Spleen (tissue), 7 donors: ENCODE measurements at regions not wholly inside any gene's neighbourhood (a gene's known extent, or its start where the extent isn't known, plus 50 kb on each side); places are given as distances from the start of the nearest gene placed in this dataset.

Source experiments
- POLR2A ChIP-seq, 3 donors: fragments of 450-650 bp; IDR thresholded peaks; one replicate each; pipeline ENCODE4 v1.5.1; 2017; ENCODE audit warnings: antibody characterized with exemption in 3 of 3, mild to moderate bottlenecking in 1 of 3
- POLR2AphosphoS5 ChIP-seq, 3 donors: sonication (generic); formaldehyde crosslinking; IDR thresholded peaks; one replicate each; pipeline ENCODE4 v1.5.1; 2017; ENCODE audit warnings: antibody characterized with exemption in 3 of 3
- TF ChIP-seq, protein P1 (sequence below), 11 experiments: fragments of 200-600 bp in 7 of 11; fragments of 450-650 bp in 4 of 11; sonication (generic) in 4 of 11; IDR thresholded peaks in 8 of 11; conservative IDR thresholded peaks in 3 of 11; 1 replicate in 7 of 11; 2 replicates in 4 of 11; pipeline versions ENCODE4 v1.4.0 to v1.8.0; 2016 to 2021; ENCODE audit warnings: antibody characterized with exemption in 11 of 11, inconsistent platforms in 4 of 11, mild to moderate bottlenecking in 1 of 11
- donor health status: DM: no; HTN: no; CAD: no; lungs with moderate emphysema.
- donor health status: DM: no; HTN: no; CAD: no.
- donor health status: DM: no; HTN: no; CAD: no.

DNA sequence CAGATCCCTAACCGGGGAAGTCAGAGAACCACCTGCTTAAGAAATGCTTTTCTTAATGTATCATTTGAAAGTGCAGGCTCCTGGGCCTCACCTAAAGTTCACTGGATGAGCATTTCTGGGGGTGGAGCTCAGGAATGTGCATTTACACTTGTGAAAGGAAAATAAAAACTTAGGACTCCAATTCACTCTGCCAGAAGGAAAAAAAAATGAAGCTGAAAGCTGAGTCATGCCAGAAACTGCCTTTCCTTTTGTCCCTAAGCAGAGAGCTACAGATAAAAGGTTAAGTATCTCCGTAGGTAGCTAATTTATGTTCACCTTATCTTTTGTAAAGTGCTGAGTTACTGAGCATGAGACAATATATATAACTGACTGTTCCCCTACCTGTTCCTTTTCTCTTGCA lies 229.5 kb upstream of the MEX3C start:
- TF ChIP-seq, protein P1, sequence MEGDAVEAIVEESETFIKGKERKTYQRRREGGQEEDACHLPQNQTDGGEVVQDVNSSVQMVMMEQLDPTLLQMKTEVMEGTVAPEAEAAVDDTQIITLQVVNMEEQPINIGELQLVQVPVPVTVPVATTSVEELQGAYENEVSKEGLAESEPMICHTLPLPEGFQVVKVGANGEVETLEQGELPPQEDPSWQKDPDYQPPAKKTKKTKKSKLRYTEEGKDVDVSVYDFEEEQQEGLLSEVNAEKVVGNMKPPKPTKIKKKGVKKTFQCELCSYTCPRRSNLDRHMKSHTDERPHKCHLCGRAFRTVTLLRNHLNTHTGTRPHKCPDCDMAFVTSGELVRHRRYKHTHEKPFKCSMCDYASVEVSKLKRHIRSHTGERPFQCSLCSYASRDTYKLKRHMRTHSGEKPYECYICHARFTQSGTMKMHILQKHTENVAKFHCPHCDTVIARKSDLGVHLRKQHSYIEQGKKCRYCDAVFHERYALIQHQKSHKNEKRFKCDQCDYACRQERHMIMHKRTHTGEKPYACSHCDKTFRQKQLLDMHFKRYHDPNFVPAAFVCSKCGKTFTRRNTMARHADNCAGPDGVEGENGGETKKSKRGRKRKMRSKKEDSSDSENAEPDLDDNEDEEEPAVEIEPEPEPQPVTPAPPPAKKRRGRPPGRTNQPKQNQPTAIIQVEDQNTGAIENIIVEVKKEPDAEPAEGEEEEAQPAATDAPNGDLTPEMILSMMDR (IDR thresholded peaks at IDR 0.05 in 8 of 11, conservative IDR thresholded peaks at IDR 0.05 in 3 of 11), result no peak
- TF ChIP-seq POLR2AphosphoS5 (IDR thresholded peaks at IDR 0.05) (no peak), POLR2A (IDR thresholded peaks at IDR 0.05) (no peak)
